Smooth muscle cell (in vitro differentiated cells): ENCODE measurements at regions not wholly inside any gene's neighbourhood (a gene's known extent, or its start where the extent isn't known, plus 50 kb on each side); places are given as distances from the start of the nearest gene placed in this dataset.

ENCODE experiments used
- DNase-seq: peaks from one replicate; lab custom pipeline; 2025; ENCODE audit not compliant: unreplicated experiment; lab: John Stamatoyannopoulos, UW
- H2AFZ ChIP-seq: fragments of 200-600 bp; sonication (generic); 2 replicates; pipeline ENCODE4 v1.6.0; 2016; ENCODE audit warnings: antibody characterized with exemption, low read depth, mild to moderate bottlenecking
- H3F3A ChIP-seq: fragments of 200-600 bp; sonication (generic); 2 replicates; pipeline ENCODE4 v1.6.0; 2017; ENCODE audit warnings: antibody characterized with exemption, low read depth
- H3K27ac ChIP-seq: fragments of 200-600 bp; sonication (generic); 2 replicates; pipeline ENCODE4 v1.5.1; 2016; ENCODE audit warnings: low read depth, mild to moderate bottlenecking
- H3K27me3 ChIP-seq: fragments of 200-600 bp; sonication (generic); 2 replicates; pipeline ENCODE4 v1.6.1; 2016; ENCODE audit warnings: low read depth, mild to moderate bottlenecking
- H3K36me3 ChIP-seq: fragments of 200-600 bp; sonication (generic); 2 replicates; pipeline ENCODE4 v1.5.1; 2016; ENCODE audit warnings: low read depth
- H3K4me1 ChIP-seq: fragments of 200-600 bp; sonication (generic); 2 replicates; pipeline ENCODE4 v1.5.1; 2016; ENCODE audit warnings: low read depth
- H3K4me2 ChIP-seq: fragments of 200-600 bp; sonication (generic); 2 replicates; pipeline ENCODE4 v1.6.0; 2016; ENCODE audit warnings: mild to moderate bottlenecking
- H3K4me3 ChIP-seq: fragments of 200-600 bp; sonication (generic); 2 replicates; pipeline ENCODE4 v1.5.1; 2016; ENCODE audit warnings: mild to moderate bottlenecking
- H3K79me2 ChIP-seq: fragments of 200-600 bp; sonication (generic); 2 replicates; pipeline ENCODE4 v1.6.0; 2016; ENCODE audit warnings: low read depth, mild to moderate bottlenecking
- H3K9ac ChIP-seq: fragments of 200-600 bp; sonication (generic); 2 replicates; pipeline ENCODE4 v1.6.0; 2016; ENCODE audit warnings: low read depth
- H3K9me3 ChIP-seq: fragments of 200-600 bp; sonication (generic); replicated peaks from 2 replicates; pipeline ENCODE4 v1.5.1; 2016; ENCODE audit warnings: low read depth
- H4K20me1 ChIP-seq: fragments of 200-600 bp; sonication (generic); 2 replicates; pipeline ENCODE4 v1.6.0; 2016; ENCODE audit warnings: low read depth
- CTCF ChIP-seq: fragments of 200-600 bp; sonication (generic); IDR thresholded peaks from 2 replicates; pipeline ENCODE4 v1.5.1; 2017; ENCODE audit warnings: borderline replicate concordance, mild to moderate bottlenecking, antibody characterized with exemption; ENCODE audit not compliant: insufficient read depth, poor library complexity, severe bottlenecking
- WGBS: methylation state at CpG from one replicate; pipeline ENCODE4 v1.1.7; 2016; ENCODE audit warnings: low lambda C conversion rate; 5-methylcytosine and 5-hydroxymethylcytosine counted together

DNA sequence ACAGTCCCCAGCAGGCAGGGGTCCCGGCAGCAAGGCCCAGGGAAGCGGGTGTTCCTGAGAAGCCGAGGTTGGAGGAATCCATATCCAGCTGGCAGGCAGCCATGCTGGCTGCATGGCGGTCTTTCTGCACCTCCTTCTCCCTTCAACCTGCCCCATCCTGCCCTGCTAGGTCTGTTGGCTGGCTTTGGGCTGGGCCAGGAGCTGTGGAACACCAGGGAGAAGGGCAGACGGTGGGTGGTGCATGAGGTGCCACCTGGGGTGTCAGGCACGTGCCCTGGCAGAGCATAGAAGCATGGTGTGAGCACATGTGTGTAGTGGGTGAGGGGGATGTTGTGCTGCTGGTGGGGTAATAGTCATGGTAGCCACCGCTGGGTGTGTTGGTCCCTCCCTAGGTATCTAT is 150.1 kb downstream of the PJA1 start:
- no peak for TF ChIP-seq CTCF

GRCh38 chrX:69014200-69014599 is 151.1 kb downstream of the PJA1 start:
- Histone ChIP-seq H3K9me3 (no peaks in the 10 kb centered on the region), H2AFZ (no peak overlapping the region), H3K79me2 (no peaks in the 10 kb centered on the region), H3K4me2 (no peak overlapping the region), H3F3A (no peaks in the 10 kb centered on the region), H3K27ac (no peak overlapping the region), H3K4me1 (no peaks in the 10 kb centered on the region), H3K9ac (no peak overlapping the region), H3K4me3 (no peak overlapping the region), H4K20me1 (no peaks in the 10 kb centered on the region), H3K27me3 (no peaks in the 10 kb centered on the region), H3K36me3 (no peaks in the 10 kb centered on the region)
- DNase-seq: no peak
- 86% methylated on average over 2 of the region's 2 CpGs for WGBS
- no peak for TF ChIP-seq CTCF

More for the DNA sequence above, 150.1 kb downstream of the PJA1 start:
- H3K4me3 ChIP-seq: no peak overlapping the region
- no peaks in the 10 kb centered on the region for H3K36me3 ChIP-seq
- DNase-seq: no peak
- H3K4me1 ChIP-seq: no peaks in the 10 kb centered on the region
- H3K27me3 ChIP-seq: no peaks in the 10 kb centered on the region
- no peak overlapping the region for H2AFZ ChIP-seq
- H3K9ac ChIP-seq: no peak overlapping the region
- WGBS: 82% methylated on average over 7 of the region's 7 CpGs
- H3K9me3 ChIP-seq: no peaks in the 10 kb centered on the region
- H3K4me2 ChIP-seq: no peak overlapping the region
- no peaks in the 10 kb centered on the region for H4K20me1 ChIP-seq
- no peaks in the 10 kb centered on the region for H3K79me2 ChIP-seq
- H3F3A ChIP-seq: no peaks in the 10 kb centered on the region
- no peak overlapping the region for H3K27ac ChIP-seq

DNA sequence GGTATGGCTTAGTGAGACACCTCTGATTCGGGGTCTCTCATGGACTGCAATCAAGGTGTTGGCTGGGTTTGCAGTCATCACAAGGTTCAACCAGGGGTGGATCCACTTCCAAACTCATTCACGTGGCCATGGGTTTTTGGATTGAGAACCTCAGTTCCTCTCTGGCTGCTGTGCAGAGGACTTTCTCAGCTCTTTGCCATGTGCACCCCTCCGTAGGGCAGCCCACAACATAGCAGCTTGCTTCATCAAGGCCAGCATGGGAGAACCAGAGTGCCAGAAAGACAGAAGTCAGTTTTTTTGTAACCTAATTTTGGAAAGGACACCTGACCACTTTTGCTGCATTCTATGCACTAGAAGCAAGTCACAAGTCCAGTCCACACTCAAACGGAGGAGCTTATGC is 154.9 kb downstream of the PJA1 start:
- Histone ChIP-seq H3K9ac (no peak overlapping the region), H3K4me2 (no peak overlapping the region), H3K27ac (no peak overlapping the region), H3K4me1 (no peaks in the 10 kb centered on the region), H3K9me3 (no peaks in the 10 kb centered on the region), H3K27me3 (no peaks in the 10 kb centered on the region), H2AFZ (no peak overlapping the region), H4K20me1 (no peaks in the 10 kb centered on the region), H3F3A (no peaks in the 10 kb centered on the region), H3K4me3 (no peak overlapping the region), H3K36me3 (no peaks in the 10 kb centered on the region), H3K79me2 (no peaks in the 10 kb centered on the region)
- 69% methylated on average over 4 of the region's 4 CpGs for WGBS
- DNase-seq: no peak
- TF ChIP-seq CTCF: no peak

- no peak for DNase-seq
- H3K27me3 ChIP-seq: no peaks in the 10 kb centered on the region
- no peaks in the 10 kb centered on the region for H3K9me3 ChIP-seq
- no peak overlapping the region for H3K9ac ChIP-seq
- 39% methylated on average over 4 of the region's 4 CpGs for WGBS
- no peak overlapping the region for H3K27ac ChIP-seq
- H3K36me3 ChIP-seq: no peaks in the 10 kb centered on the region
- H3K4me3 ChIP-seq: no peak overlapping the region
- H3K79me2 ChIP-seq: no peaks in the 10 kb centered on the region
- no peaks in the 10 kb centered on the region for H3F3A ChIP-seq
- no peaks in the 10 kb centered on the region for H4K20me1 ChIP-seq
- TF ChIP-seq CTCF: no peak
- no peak overlapping the region for H3K4me2 ChIP-seq
- no peak overlapping the region for H2AFZ ChIP-seq
- no peaks in the 10 kb centered on the region for H3K4me1 ChIP-seq
Observed at GRCh38 chrX:69000877-69001276, 164.4 kb downstream of the PJA1 start.
